ENCODE measurements at regions not wholly inside any gene's neighbourhood (a gene's known extent, or its start where the extent isn't known, plus 50 kb on each side); places are given as distances from the start of the nearest gene placed in this dataset.

DNA sequence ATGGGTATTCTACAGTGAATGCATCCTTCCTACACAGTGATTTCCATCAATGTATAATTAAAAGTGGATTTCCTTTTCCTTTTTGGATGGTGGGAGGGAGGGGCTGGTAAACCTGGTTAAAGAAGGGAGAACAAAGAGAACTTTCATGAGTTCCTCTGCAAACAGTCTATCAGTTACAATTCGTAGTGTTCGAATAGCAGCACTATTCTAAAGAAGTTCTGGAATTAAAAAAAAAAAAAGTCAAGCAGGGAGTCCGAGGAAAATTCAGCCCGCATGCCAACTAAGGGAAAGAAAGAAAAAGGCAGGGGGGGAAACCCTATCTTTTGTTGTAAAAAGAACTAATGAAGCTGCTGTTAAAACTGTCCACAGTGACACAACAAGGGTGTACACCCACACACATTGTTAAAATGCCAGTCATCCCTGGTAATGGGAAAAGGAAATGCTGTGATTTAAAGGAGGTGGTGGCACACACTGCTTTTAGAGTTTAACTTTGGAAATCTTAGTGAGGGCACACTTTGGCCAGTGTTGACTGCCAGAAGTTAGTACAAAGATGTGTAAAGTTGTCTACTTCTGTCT lies 521.2 kb downstream of the ZIC1 start:
- TF ChIP-seq POLR2A (IDR thresholded peaks at IDR 0.05; ENCODE audit: low read depth, low read length) = no peak
- TF ChIP-seq POLR2AphosphoS5 (IDR thresholded peaks at IDR 0.05; ENCODE audit: low read depth, low read length) = no peak
